ENCODE measurements at regions not wholly inside any gene's neighbourhood (a gene's known extent, or its start where the extent isn't known, plus 50 kb on each side); places are given as distances from the start of the nearest gene placed in this dataset.

GRCh38 chr6:163963205-163964120, 548.9 kb downstream of the QKI start:
- no peak for DNase-seq

GRCh38 chr6:163962627-163963117, 548.2 kb downstream of the QKI start:
- no peak for DNase-seq

GRCh38 chr6:163960128-163960527, 545.6 kb downstream of the QKI start:
- DNase-seq = no peak

- DNase-seq = no peak
Measured at GRCh38 chr6:163958646-163959045, 544.1 kb downstream of the QKI start.

- DNase-seq = no peak
Measured at GRCh38 chr6:163956571-163957407, 542.3 kb downstream of the QKI start.

- DNase-seq = no peak
Measured at GRCh38 chr6:163955756-163956155, 541.2 kb downstream of the QKI start.

GRCh38 chr6:163955096-163955495, 540.6 kb downstream of the QKI start:
- DNase-seq = no peak

- no peak for DNase-seq
Measured at GRCh38 chr6:163954088-163954775, 539.7 kb downstream of the QKI start.

- DNase-seq = no peak
Measured at GRCh38 chr6:163952005-163952404, 537.5 kb downstream of the QKI start.

GRCh38 chr6:163951326-163951725, 536.8 kb downstream of the QKI start:
- DNase-seq = no peak

GRCh38 chr6:163950159-163950558, 535.6 kb downstream of the QKI start:
- DNase-seq = no peak

- no peak for DNase-seq
Measured at GRCh38 chr6:163949431-163949830, 534.9 kb downstream of the QKI start.

- DNase-seq = no peak
Measured at GRCh38 chr6:163948250-163948649, 533.7 kb downstream of the QKI start.

- no peak for DNase-seq
Measured at GRCh38 chr6:163947276-163947675, 532.8 kb downstream of the QKI start.

- DNase-seq = no peak
Measured at GRCh38 chr6:163946437-163946836, 531.9 kb downstream of the QKI start.

- DNase-seq = no peak
Measured at GRCh38 chr6:163945808-163946207, 531.3 kb downstream of the QKI start.

GRCh38 chr6:163944897-163945296, 530.4 kb downstream of the QKI start:
- no peak for DNase-seq

- DNase-seq = no peak
Measured at GRCh38 chr6:163943607-163944385, 529.3 kb downstream of the QKI start.

GRCh38 chr6:163942790-163943189, 528.3 kb downstream of the QKI start:
- DNase-seq = no peak

- no peak for DNase-seq
Measured at GRCh38 chr6:163941624-163941976, 527.1 kb downstream of the QKI start.

GRCh38 chr6:163940705-163941623, 526.4 kb downstream of the QKI start:
- DNase-seq = no peak
